A549 (cell line): ENCODE measurements at regions not wholly inside any gene's neighbourhood (a gene's known extent, or its start where the extent isn't known, plus 50 kb on each side); places are given as distances from the start of the nearest gene placed in this dataset.

Source experiments
- ATAC-seq, 2 experiments: fragments of 200-7000 bp in 1 of 2; fragments of >200 bp in 1 of 2; cut with Nextera tagmentation in 1 of 2; cut with Tn5 transposase in 1 of 2; 3 replicates each; pipeline versions ENCODE4 v1.8.0 to v1.9.1; 2018 to 2020; ENCODE audit warnings: mild to moderate bottlenecking in 1 of 2, moderate library complexity in 1 of 2
- CTCF ChIA-PET: fragments of 300-600 bp; sonication (Branson Sonifier 250); formaldehyde crosslinking; extraction: SDS; loops from one replicate; lab custom pipeline; 2021; ENCODE audit warnings: antibody characterized with exemption, inconsistent platforms; lab: Yijun Ruan, JAX
- POLR2A ChIA-PET: fragments of 350-600 bp; formaldehyde crosslinking; extraction: SDS; loops from one replicate; lab custom pipeline; 2021; ENCODE audit warnings: antibody characterized with exemption, inconsistent platforms; lab: Yijun Ruan, JAX
- DNase-seq, 2 experiments: peaks; one replicate each; pipeline versions ENCODE4 v3.0.0 to v3.0.0-alpha.2; 2011 to 2016; ENCODE audit warnings: low read depth in 1 of 2, low spot score in 1 of 2
- FAIRE-seq: peaks from 2 replicates; lab custom pipeline; 2011; peaks lifted over from hg19 to GRCh38; lab: Jason Lieb, UNC
- H3K27ac ChIP-seq, 2 experiments: fragments of >200 bp; sonication (Bioruptor Twin); formaldehyde crosslinking; 3 replicates each; pipeline ENCODE4 v1.5.1; 2016 to 2017
- H3K4me1 ChIP-seq: fragments of >200 bp; sonication (Bioruptor Twin); formaldehyde crosslinking; 3 replicates; pipeline ENCODE4 v1.6.1; 2016
- H3K4me2 ChIP-seq: fragments of >200 bp; sonication (Bioruptor Twin); formaldehyde crosslinking; 3 replicates; pipeline ENCODE4 v1.6.1; 2016
- H3K4me3 ChIP-seq: fragments of >200 bp; sonication (Bioruptor Twin); formaldehyde crosslinking; 3 replicates; pipeline ENCODE4 v1.5.1; 2016
- H3K9me3 ChIP-seq: fragments of >200 bp; sonication (Bioruptor Twin); formaldehyde crosslinking; 3 replicates; pipeline ENCODE4 v1.6.1; 2016
- BHLHE40 ChIP-seq: IDR thresholded peaks from 2 replicates; pipeline ENCODE4 v1.6.1; 2012; ENCODE audit warnings: low read depth, low read length, inconsistent platforms
- CBX2 ChIP-seq: fragments of 200-600 bp; sonication (generic); IDR thresholded peaks from 2 replicates; pipeline ENCODE4 v1.6.1; 2016; ENCODE audit warnings: low read depth, mild to moderate bottlenecking, borderline replicate concordance
- CEBPB ChIP-seq, 2 experiments: fragments of >200 bp in 1 of 2; sonication (Bioruptor Twin) in 1 of 2; formaldehyde crosslinking in 1 of 2; IDR thresholded peaks; 2 replicates each; pipeline ENCODE4 v1.6.1; 2012 to 2016
- CTCF ChIP-seq: fragments of >200 bp; sonication (Bioruptor Twin); formaldehyde crosslinking; IDR thresholded peaks from 3 replicates; pipeline ENCODE4 v1.5.1; 2016
- EHF ChIP-seq: fragments of 250-450 bp; sonication (Bioruptor Pico); IDR thresholded peaks from 2 replicates; pipeline ENCODE4 v1.5.0; 2020; ENCODE audit warnings: mild to moderate bottlenecking
- ELK1 ChIP-seq: fragments of 150-350 bp; IDR thresholded peaks from 2 replicates; pipeline ENCODE4 v1.6.1; 2014; ENCODE audit warnings: low read depth, mild to moderate bottlenecking, low read length
- EP300 ChIP-seq, 2 experiments: fragments of >200 bp; sonication (Bioruptor Twin); formaldehyde crosslinking; IDR thresholded peaks; 2 replicates in 1 of 2; 3 replicates in 1 of 2; pipeline ENCODE4 v1.6.1; 2016 to 2017
- ESRRA ChIP-seq: fragments of 150-350 bp; IDR thresholded peaks from 2 replicates; pipeline ENCODE4 v1.6.1; 2014; ENCODE audit warnings: mild to moderate bottlenecking, low read length, borderline replicate concordance
- FOXS1 ChIP-seq: fragments of 250-450 bp; sonication (Bioruptor Pico); IDR thresholded peaks from 2 replicates; pipeline ENCODE4 v1.5.0; 2020; ENCODE audit warnings: mild to moderate bottlenecking, moderate library complexity
- GATA3 ChIP-seq: IDR thresholded peaks from 2 replicates; pipeline ENCODE4 v1.6.1; 2012; ENCODE audit warnings: borderline replicate concordance
- HDAC2 ChIP-seq: fragments of 200-600 bp; sonication (generic); IDR thresholded peaks from 2 replicates; pipeline ENCODE4 v1.6.1; 2016
- HES2 ChIP-seq: fragments of >200 bp; sonication (Bioruptor Twin); formaldehyde crosslinking; IDR thresholded peaks from 2 replicates; pipeline ENCODE4 v1.6.1; 2016
- KDM5A ChIP-seq: fragments of 200-600 bp; sonication (generic); IDR thresholded peaks from 2 replicates; pipeline ENCODE4 v1.6.1; 2016; ENCODE audit warnings: antibody characterized with exemption, mild to moderate bottlenecking
- NFE2L2 ChIP-seq: fragments of 150-350 bp; conservative IDR thresholded peaks from 2 replicates; pipeline ENCODE4 v1.6.1; 2014; ENCODE audit warnings: low read length
- NPAS2 ChIP-seq: fragments of 250-450 bp; sonication (Bioruptor Pico); IDR thresholded peaks from 2 replicates; pipeline ENCODE4 v1.8.0; 2022; ENCODE audit warnings: mild to moderate bottlenecking, moderate library complexity, borderline replicate concordance
- PBX3 ChIP-seq: IDR thresholded peaks from 2 replicates; pipeline ENCODE4 v1.6.1; 2012
- POLR2A ChIP-seq: IDR thresholded peaks from 2 replicates; pipeline ENCODE4 v1.6.1; 2012; ENCODE audit warnings: mild to moderate bottlenecking, low read length
- TFCP2L1 ChIP-seq: fragments of 250-450 bp; sonication (Bioruptor Pico); IDR thresholded peaks from 2 replicates; pipeline ENCODE4 v1.5.0; 2021; ENCODE audit warnings: mild to moderate bottlenecking
- TP53 ChIP-seq: fragments of 250-450 bp; sonication (Bioruptor Pico); IDR thresholded peaks from 2 replicates; pipeline ENCODE4 v1.5.0; 2021; ENCODE audit warnings: mild to moderate bottlenecking, moderate library complexity
- USF2 ChIP-seq: fragments of 450-650 bp; IDR thresholded peaks from 2 replicates; pipeline ENCODE4 v1.6.1; 2014; ENCODE audit warnings: antibody characterized with exemption
- ZNF302 ChIP-seq: fragments of 250-450 bp; sonication (Bioruptor Pico); IDR thresholded peaks from 2 replicates; pipeline ENCODE4 v1.9.0; 2021; ENCODE audit warnings: inconsistent platforms, mild to moderate bottlenecking, moderate library complexity
- ZSCAN20 ChIP-seq: fragments of 250-450 bp; sonication (Bioruptor Pico); IDR thresholded peaks from 2 replicates; pipeline ENCODE4 v1.8.0; 2022; ENCODE audit warnings: mild to moderate bottlenecking, moderate library complexity
- WGBS: methylation state at CpG from one replicate; pipeline ENCODE4 v1.1.6; 2017; ENCODE audit errors: missing lambda C conversion rate; 5-methylcytosine and 5-hydroxymethylcytosine counted together

GRCh38 chr16:80230328-80231120 lies 310.3 kb upstream of the DYNLRB2 start:
- Histone ChIP-seq H3K4me3 (no peak overlapping the region), H3K4me2 (no peak overlapping the region), H3K27ac (no peak overlapping the region), H3K9me3 (peaks cover 3% of the 10 kb centered on the region; the same call in 1 of the 3 replicates), H3K4me1 (no peaks in the 10 kb centered on the region)
- FAIRE-seq (no peak), ATAC-seq (no peak), DNase-seq (no peak)
- TF ChIP-seq CTCF: no peak
- TF ChIP-seq TFCP2L1 (CRISPR knock-in tag): no peak
- no peak for TF ChIP-seq HDAC2
- no peak for TF ChIP-seq CBX2
- no peak for TF ChIP-seq CEBPB (IDR thresholded peaks at IDR 0.05)
- TF ChIP-seq ESRRA: no peak
- no peak for TF ChIP-seq FOXS1 (CRISPR knock-in tag)
- no peak for TF ChIP-seq HES2
- TF ChIP-seq BHLHE40: no peak
- no peak for TF ChIP-seq ELK1
- TF ChIP-seq EHF (CRISPR knock-in tag): no peak
- no peak for TF ChIP-seq ZNF302 (CRISPR knock-in tag)
- no peak for TF ChIP-seq EP300 (IDR thresholded peaks at IDR 0.05)
- no peak for TF ChIP-seq NFE2L2
- TF ChIP-seq USF2: no peak
- no peak for TF ChIP-seq POLR2A
- 58% methylated on average over 4 of the region's 4 CpGs for WGBS
- CTCF ChIA-PET: interaction anchor here (0.6 to 1.4 kb wide), 3 partner anchors 11 to 1790 kb away, joined by 3 to 4 read pairs (median 3); no protein-coding TSS in a partner anchor
- POLR2A ChIA-PET: no interaction called here

GRCh38 chr16:80226499-80226898 lies 314.3 kb upstream of the DYNLRB2 start:
- no peak for TF ChIP-seq TP53 (CRISPR knock-in tag)
- no peak for TF ChIP-seq NPAS2 (CRISPR knock-in tag)
- no peak for TF ChIP-seq GATA3
- TF ChIP-seq ZSCAN20: no peak
- TF ChIP-seq PBX3: no peak
- TF ChIP-seq KDM5A: no peak
- H3K27ac ChIP-seq: no peak overlapping the region
- DNase-seq (no peak), ATAC-seq (no peak), FAIRE-seq (no peak)
- POLR2A ChIA-PET: no interaction called here
- CTCF ChIA-PET: no interaction called here
- H3K4me3 ChIP-seq: no peak overlapping the region
- no peaks in the 10 kb centered on the region for H3K4me1 ChIP-seq
- H3K4me2 ChIP-seq: no peak overlapping the region
- peaks cover 3% of the 10 kb centered on the region; the same call in 1 of the 3 replicates for H3K9me3 ChIP-seq
